Stomach (tissue), 4 donors: ENCODE measurements at regions not wholly inside any gene's neighbourhood (a gene's known extent, or its start where the extent isn't known, plus 50 kb on each side); places are given as distances from the start of the nearest gene placed in this dataset.

Source experiments
- CTCF ChIP-seq, 7 experiments: fragments of 450-650 bp in 4 of 7; fragments of 200-600 bp in 3 of 7; sonication (generic) in 3 of 7; IDR thresholded peaks; one replicate each; pipeline ENCODE4 v1.5.1; 2016 to 2019; ENCODE audit warnings: antibody characterized with exemption in 7 of 7, control low read depth in 2 of 7, mild to moderate bottlenecking in 1 of 7
- POLR2AphosphoS5 ChIP-seq, 3 donors: sonication (generic); formaldehyde crosslinking; IDR thresholded peaks; one replicate each; pipeline ENCODE4 v1.6.1; 2016; ENCODE audit warnings: antibody characterized with exemption in 3 of 3

- TF ChIP-seq POLR2AphosphoS5 (IDR thresholded peaks at IDR 0.05) (no peak), CTCF (IDR thresholded peaks at IDR 0.05) (no peak)
These were observed 67.9 kb upstream of the ROBO1 start for GRCh38 chr3:79835701-79836100.
